NCI-H1436 (cell line): ENCODE measurements at regions not wholly inside any gene's neighbourhood (a gene's known extent, or its start where the extent isn't known, plus 50 kb on each side); places are given as distances from the start of the nearest gene placed in this dataset.
"Not testable (repeated sequence)": the region's sequence is repeated elsewhere in the genome, so short reads cannot be mapped to it uniquely, and the experiment has no call there.

ENCODE experiments used
- DNase-seq: peaks from one replicate; lab custom pipeline; 2025; lab: John Stamatoyannopoulos, UW

DNA sequence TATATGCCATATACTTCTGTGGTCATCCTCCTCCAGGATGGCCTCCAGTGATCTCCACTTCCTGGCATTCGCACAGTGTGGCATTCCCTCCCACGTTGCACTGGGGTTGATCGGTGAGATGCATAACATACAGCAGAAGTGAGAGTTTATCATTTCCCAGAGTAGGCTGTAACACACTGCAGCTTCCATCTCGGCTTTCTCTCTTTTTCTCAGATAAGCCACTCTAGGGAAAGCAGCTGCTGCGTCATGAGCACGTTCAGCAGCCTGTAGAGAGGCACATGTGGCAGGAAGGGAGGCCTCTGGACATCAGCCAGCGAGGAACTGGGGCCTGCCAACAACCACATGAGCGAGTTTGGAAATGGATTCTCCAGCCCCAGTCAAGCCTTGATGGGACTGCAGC, 807.1 kb downstream of the DIAPH3 start:
- no peak for DNase-seq

DNA sequence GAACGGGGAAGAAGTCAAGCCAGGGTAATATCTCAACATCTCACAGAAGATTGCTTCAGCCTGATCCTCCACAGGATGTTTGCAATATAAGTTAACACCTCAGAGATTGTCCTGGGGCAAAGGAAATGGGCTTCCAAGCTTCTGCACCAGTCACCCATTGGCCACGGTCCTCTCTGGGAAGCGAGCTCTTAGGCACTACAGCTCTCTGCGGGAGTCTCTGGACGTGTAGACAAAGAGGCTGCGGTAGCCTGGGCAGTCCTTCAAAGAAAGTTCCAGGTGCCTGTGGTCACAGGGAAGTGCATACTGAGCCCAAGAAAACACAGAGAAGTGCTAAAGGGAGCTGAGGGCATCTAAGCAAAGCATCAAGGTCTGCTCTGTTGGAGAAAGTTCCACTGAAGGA, 805.7 kb downstream of the DIAPH3 start:
- no peak for DNase-seq

DNA sequence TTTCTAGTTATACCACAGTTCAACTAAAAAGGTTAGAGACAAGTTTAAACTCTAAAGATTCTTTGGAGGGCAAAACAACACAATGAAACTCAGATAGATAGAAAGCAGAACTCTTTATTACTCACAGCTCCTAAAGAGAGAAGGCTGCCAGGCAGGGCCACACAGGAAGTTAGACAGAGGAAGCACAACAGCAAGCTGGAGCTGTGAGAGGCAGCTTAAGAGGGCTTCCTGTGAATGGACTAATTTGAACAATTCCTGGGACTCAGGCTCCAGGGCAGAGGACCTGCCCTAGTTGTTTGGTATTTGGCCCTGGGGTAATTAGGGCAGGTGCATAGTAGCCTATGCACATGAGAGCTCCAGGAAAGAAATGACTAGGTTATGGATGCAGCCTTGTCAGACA, 803.6 kb downstream of the DIAPH3 start:
- no peak for DNase-seq

DNA sequence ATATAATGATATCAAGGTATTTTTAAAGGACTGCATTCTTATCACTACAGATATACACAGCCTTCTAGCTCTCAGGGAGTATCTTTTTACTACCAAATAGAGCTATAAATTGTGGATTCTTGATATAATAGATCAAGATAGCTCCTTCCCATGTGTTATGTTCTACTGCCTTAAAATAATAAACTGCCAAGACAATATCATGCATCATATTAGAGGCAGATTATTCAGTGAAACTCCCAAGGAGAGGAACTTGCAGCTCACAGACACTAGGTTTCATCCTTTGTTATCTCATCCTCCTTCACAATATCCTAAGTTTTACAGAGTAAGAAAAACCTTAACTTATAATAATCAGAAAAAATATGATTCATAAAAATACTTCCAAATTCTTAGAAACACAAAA, 802.8 kb downstream of the DIAPH3 start:
- no peak for DNase-seq

DNA sequence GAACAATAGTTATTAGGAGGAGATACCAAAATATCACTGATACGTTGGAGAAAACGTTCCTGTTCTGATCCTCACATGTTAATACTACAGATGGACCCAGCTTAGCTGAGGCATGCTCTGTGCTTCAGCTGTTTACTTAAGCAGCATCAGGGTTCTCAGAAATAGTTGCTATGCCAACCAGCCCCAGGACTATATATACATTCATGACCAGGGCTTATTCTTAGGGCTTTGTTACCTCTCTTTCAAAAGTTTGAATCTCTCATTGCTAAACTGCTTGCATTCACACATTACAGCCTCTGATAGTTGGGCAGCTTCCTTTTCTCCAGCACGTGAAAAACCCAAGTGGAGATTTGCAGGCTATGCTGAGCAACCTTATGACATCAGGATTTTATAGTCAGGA, 800.4 kb downstream of the DIAPH3 start:
- no peak for DNase-seq

DNA sequence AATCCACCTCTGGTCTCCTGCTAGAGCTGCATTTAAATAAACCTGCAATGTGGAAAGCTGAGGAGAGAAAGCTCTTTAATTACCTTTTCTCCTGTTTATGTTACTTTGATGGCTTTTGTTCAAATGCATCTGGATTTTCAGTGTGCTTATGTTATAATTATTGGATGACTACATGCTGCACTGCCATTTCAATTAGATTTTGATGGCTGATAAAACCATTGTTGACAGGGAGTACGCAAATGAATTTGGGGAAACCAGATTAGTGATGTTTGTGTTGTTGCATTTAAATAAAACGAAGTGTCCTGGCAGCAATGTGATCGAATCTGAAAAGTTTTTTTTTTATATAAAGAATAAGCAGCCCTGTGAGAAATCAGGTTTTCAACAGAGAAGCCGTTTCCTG, 799.8 kb downstream of the DIAPH3 start:
- no peak for DNase-seq

DNA sequence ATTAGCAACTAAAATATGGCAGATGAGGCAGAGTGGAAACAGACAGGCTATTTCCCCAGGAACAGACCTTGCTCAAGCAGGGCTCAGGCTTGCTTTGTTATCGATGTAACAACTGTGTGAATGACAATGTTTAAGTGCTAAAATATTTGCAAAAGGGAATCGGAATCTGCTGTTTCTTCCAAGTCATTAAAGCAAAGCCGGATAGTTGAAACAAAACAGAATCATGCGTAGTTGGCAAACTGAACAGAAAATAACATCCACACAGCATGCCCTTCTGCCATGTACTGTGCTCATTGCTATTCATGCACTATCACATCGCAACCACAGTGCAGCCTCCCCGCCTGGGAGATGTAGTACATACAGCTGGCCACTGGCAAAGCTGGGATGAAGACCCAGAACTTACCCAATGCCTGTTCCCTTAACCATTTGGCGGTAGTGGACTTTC, 799.1 kb downstream of the DIAPH3 start:
- DNase-seq: no peak

DNA sequence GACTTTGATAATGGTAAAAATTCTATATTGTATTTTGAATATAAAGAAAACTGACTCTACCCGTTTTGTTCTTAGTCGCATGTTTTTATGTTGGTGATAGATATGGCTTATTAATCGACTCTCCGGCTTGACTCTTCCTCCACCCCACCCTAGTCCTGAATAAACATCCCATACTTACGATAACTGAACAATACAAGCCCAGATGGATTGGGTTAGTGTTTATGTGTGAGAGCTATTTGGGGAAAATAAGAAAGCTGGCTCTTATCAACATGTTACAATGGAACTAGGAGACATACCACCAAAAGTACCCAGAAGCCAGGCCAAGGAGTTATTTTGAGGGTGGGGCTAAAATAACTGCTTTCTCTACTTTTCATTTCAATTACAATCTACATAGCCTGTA, 796.3 kb downstream of the DIAPH3 start:
- no peak for DNase-seq

DNA sequence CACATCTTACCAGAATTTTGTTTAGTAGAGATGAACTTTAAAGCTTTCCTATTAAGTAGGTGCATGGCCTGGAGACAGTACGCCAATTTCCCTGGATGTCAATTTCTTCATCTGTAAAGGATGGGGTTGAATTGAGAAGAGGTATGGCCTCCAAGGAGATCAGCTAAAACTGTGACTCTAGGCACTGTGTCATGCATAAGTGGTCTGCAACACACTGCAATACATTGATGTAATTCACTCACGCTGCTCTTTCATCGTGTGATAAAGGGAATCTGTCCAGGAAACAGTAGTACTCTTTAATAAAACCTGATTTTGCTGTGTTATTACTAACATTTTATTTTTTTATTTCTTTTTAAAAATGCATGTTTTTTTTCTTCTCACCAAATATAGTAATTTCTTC, 795.8 kb downstream of the DIAPH3 start:
- DNase-seq: no peak

DNA sequence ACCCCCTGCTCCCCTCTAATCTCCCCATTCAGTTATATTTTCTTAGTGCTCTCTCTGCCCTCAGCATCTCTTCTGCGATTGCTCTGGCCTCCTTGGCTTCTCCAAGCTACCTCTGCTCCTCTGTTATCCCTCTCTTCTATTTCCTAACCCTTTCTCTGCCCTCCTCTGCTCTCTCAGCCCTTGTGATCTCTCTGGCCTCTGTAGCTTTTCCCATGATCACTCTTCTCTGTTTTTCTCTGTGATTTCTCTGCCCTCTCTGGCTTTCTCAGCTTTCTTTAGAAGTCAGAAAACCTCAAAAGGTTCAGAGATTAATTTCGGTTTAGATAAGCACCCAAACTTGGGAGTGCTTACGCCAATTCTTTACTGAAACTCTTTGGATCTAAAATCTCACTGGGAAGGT, 795.0 kb downstream of the DIAPH3 start:
- no peak for DNase-seq

DNA sequence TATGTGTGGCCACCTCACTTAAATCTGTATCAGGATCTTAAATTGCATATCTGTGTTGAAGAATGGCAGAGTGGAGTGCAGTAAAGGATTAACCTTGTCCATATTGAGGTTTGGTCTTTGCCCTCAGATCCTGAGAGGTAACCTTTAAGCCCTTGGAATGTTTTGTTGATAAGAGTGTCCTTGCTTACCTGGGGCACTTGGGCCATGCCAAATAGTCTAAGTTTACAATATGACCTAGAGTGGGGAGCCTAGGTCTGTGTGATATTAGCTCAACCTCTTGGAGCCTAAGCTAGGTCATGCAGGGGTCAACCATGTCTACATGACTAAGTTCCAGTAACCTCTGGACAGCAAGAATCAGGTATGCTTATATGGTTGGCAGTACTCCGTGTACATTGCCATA, 792.5 kb downstream of the DIAPH3 start:
- DNase-seq: no peak

DNA sequence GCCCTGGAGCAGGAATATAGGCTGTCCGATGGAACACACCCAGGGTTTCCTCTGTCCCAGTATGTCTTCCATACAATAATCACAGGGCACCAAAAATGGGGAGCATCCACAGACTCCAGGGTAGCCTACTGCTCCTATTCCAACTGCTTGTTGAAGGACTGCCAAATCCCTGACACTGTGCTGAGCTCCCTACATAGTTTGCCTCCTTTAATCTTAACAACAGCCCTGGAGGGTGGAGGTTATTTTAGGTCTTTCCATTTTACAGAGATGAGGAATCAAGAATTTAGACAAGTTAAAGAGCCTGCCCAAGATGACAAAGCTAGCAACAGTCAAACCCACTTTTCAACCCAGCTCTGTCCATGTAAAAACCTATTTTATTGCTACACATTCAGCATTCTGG, 790.4 kb downstream of the DIAPH3 start:
- no peak for DNase-seq

DNA sequence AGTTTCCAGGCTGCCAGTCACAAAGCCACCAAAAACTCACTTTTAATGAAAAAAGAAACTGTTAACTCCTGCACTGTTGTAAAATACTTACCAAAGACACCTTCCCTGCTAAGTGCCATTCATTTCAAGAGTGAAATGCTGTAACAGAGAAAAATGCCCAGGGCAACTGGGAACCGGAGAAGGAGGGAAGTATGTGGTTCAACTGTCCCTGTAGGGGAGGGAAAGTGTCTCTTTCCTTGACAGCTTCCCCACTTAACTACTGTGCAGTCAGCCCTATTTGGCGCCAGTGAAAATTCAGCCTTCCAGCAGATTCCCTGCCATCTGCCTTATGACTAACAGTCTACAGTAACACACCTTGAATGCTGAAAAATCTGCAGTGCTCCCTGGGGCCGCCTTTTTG, 789.0 kb downstream of the DIAPH3 start:
- no peak for DNase-seq

DNA sequence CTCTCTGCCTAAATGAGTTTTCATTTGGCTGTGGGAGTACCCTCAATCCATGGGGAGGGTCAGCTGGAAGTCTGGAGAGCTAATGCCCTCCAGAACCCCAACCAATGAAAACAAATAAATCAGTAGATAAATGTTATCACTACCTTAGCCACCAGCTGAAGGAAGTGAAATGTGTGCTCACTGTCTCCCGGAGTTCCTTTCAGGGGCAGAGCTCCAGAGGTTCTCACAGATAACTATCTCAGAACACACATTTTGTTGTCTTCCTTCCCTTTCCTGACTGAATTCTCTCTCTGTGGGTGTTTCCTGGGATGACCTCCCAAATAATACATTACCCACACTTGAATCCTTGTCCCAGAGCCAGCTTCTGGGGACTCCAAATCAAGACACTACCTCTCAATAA, 779.6 kb downstream of the DIAPH3 start:
- DNase-seq: no peak

DNA sequence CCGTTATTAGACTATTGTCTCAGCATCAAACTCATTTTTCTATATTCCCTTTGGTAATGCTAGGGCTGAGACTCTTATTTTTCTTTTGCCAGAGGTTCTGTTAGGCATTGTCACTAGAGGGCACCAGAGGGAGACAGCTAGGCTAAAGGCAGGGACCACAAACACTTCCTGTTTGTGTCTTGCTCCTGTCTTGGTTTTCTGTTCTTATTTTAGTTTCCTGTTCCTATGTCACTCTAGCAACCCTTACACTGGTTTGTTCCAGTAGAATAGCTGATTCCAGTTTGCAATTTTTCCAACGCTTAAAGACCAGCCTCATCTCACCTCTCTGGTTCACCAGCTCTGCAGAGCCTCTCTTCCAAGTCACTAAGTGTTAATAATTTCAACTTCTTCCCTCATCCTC, 772.0 kb downstream of the DIAPH3 start:
- peak; percentile 22 for DNase-seq

DNA sequence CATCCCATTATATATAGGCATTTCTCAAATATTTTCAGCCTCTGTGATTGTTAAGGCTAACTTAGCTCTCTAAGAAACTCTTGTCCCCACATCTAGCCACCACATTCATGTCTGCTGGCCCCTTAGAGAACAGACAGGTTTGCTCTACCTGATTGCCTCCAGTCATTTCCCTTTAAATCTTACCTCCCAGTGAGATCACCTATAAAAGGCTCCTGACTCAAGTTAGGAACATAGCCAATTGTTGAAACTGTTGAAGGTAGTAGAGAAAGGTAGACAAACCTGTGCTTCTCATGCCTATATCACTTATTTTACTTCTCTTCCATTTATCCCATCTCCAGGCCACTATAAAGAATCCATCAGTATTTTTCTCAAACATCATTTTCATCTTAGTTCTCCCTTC, 771.4 kb downstream of the DIAPH3 start:
- no peak for DNase-seq

DNA sequence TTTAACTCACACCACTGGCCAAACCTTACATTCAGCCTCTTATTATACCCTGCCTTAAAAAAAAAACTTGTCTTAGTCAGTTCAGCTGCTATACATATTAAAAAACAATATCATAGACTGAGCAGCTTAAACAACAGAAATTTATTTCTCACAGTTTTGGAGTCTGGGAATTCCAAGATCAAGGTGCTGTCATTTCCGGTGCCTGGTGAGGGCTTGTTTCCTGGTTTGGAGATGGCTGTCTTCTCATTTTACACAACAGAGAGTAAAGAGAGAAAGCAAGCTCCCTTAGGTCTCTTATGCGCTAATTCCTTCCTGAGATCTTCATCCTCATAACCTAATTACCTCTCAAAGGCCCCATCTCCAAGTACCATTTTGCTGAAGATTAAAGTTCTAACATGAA, 769.2 kb downstream of the DIAPH3 start:
- DNase-seq: no peak

DNA sequence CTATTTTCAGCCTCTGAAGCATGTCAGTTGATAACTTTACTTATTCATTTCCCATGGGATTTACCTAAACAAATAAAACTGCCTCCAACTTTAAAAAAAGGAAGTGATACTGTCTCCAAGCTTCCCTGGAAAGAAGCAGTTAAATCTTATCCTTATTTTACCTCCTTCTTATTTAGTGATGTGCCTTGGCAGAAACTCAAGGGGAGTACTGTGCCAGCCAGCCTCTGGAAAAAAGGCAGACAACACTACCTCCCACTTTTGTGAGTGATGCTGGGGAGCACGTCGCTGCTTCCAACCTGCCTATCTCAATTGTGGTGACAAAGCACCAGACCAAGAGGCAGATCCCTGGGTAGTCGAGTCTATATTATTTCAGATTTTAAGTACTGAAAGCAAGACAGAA, 765.6 kb downstream of the DIAPH3 start:
- no peak for DNase-seq

DNA sequence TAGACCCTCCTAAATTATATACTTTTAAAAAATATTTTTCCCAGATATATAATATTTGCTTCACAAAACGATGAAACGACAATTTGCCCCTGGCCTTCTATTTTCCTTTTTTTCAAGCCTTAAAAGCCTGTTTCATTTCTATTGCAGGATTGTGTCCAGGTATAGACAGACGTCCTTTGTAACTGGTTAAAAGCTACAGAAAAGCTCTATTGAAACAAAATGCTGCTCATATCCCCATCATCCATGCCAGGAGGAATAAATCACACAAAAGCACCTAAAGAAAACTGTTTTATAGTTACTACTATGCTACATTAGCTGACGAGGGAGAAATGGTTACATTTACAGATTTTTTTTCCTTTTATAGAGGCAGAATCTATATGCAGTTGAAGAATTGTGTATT, 765.1 kb downstream of the DIAPH3 start:
- no peak for DNase-seq

DNA sequence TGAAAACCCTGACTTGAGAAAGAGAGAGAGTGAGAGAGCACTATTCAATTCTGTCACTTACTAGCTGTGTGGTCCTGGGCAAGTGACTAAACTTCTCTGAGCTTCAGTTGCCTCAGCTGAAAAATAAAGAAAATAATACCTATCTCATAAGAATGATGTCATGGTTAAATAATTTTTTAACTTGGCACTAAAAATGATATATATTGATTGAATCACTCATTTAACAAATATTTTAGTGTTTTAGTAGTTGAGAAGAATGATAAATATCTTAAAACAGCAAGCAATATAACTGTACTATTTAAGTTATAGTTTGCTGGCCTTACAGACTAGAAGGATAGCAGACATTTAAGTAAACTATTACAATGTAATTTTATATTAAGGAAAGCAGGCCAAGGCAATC, 764.2 kb downstream of the DIAPH3 start:
- no peak for DNase-seq

DNA sequence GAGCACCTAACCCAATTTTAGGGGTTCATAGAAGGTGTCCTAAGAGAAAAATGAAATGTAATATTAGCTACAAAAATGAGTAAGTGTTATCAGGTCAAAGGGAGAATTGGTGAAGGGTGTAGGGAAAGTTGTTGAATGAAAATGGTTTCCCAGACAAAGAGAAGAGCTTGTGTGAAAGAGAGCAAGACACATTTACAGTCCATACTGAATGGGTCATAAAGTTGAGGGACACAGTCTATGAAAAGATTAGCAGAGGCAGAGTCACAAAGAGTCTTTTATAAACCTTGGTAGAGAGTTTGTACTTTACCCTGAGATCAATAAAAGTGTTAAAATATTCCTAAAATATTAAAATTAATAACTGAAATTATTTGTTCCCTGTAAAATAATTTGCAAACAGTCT, 759.4 kb downstream of the DIAPH3 start:
- no peak for DNase-seq

DNA sequence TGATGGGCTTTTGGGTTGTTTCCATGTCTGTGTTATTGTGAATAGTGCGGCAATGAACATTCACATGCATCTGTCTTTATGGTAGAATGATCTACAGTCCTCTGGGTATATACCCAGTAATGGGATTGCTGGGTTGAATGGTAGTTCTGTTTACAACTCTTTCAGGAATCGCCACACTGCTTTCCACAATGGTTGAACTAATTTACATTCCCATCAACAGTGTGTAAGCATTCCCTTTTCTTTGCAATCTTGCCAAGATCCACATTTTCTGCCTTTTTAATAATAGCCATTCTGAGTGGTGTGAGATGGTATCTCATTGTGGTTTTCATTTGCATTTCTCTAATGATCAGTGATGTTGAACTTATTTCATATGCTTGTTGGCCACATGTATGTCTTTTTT, 756.5 kb downstream of the DIAPH3 start:
- not testable (repeated sequence) for DNase-seq

DNA sequence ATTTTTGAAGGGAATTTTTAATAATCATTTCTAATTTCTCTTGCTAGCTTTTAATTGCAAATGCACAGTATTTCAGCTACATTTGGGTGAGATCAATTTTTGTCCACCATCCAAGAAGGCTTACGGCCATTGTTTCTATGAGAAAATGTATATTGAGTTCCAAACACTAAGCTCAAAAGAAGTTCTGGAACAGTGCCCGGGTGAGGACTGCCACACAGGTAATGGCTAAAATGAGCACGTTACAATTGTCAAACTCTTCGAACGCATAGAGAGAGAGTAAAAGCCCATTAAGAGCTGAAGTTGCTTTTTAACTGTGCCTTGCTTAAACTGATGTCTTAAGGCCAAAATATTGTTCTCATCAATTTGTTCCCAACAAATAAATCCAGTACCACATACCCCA, 755.0 kb downstream of the DIAPH3 start:
- DNase-seq: no peak

DNA sequence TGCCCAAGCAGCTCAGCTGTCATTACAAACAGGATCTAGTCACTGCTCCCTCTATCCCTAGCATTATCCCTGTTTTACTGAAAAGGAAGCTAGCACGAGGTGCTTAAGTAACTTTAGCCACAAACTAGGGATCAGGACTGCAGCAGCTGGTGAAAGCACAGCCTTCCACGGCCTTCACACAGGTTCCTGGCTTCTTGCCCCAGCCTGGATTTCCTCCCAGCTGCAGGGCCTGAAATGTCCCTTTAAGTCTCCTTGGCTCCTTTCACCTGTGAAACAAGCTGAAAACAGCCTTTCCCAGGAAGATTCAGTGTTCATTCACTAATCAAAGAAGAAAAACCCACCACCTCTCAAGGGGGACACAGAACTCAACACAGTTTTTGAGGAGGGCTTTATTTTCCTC, 754.5 kb downstream of the DIAPH3 start:
- no peak for DNase-seq

DNA sequence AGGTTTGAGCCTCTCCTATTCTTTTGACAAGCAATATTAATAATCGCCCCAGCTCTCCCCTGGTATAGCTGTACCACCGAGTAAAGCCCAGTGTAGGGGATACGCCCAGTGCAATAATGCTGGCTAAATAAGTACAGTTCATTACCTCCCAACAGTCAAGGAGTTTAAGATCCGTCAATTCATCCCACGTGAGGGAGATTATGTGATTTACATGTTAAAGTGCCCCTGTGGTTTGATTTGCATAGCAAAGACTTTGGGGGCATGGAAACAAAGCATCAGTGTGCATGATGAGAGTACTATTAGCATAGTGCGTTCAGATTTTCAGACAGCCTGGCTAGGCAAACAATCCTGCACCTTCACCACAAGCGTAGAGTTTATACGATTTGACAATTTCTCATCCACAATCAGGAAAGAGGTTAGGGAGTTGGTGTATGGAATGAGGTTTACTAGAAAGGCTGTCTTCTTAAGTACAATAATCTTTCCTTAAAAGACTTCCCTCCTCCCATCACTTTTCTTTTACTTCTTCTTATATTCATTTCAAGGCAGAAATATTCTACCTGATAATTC, 754.0 kb downstream of the DIAPH3 start:
- DNase-seq: no peak
